ENCODE measurements at regions not wholly inside any gene's neighbourhood (a gene's known extent, or its start where the extent isn't known, plus 50 kb on each side); places are given as distances from the start of the nearest gene placed in this dataset.

GRCh38 chr14:53412819-53413675 lies 259.9 kb upstream of the DDHD1 start:
- intact Hi-C loops (cut with DNase I; ENCODE audit: low total_unique reads) = no loop called here
- Histone ChIP-seq H3K36me3 (ENCODE audit: low read depth, missing control alignments) (no peaks in the 10 kb centered on the region), H3K4me1 (no peaks in the 10 kb centered on the region), H3K4me3 (no peak overlapping the region), H3K27me3 (no peaks in the 10 kb centered on the region), H3K27ac (no peak overlapping the region), H3K9me3 (no peaks in the 10 kb centered on the region)
- TF ChIP-seq CTCF (IDR thresholded peaks at IDR 0.05) (no peak), POLR2A (IDR thresholded peaks at IDR 0.05) (no peak)
- DNase-seq = no peak
- WGBS, 2 donors = 87 to 95% methylated on average over 1 of the region's 1 CpG

DNA sequence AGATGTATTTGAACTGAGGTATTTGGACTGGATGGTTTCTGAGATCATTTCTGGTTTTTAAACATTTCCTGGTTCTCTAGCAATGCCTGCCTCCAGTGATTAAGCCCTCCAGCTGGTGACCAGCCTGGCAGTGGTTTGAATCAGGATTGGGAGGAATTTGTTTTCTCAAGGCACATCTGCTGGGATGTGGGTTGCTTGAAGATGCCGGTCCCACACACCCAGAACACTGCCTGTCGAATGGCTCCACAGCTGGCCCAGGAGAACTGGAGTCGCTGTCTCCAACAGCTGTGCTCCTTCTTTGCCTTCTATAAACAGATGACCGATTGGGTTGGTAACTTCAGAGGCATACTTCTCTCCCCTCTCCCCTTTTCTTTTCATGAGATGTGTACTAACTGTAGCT lies 258.0 kb upstream of the DDHD1 start:
- DNase-seq = no peak

DNA sequence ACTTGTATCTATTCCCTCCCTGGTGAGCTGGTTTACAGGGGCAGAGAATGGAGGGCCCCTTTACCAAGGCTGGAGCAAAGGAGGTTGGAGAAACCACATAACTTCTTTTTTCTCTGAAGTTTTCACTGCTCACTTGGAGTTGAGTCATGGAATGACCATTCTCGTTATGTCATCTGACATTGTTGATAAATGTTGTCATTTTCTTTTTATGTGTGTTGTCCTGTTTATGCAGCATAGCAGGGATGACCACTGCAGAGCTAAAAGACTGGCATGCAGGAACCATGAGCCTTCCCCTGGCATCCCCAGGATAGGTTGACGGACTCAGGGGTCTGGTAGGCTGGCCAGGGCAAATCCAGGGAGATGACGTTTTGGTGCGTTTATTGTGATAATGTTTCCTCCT lies 256.8 kb upstream of the DDHD1 start:
- DNase-seq = no peak
- TF ChIP-seq POLR2A (IDR thresholded peaks at IDR 0.05) (no peak), CTCF (IDR thresholded peaks at IDR 0.05) (no peak)
- intact Hi-C loops (cut with DNase I; ENCODE audit: low total_unique reads) = no loop called here

More for the DNA sequence above, 258.0 kb upstream of the DDHD1 start:
- 66% methylated on average over 4 of the region's 4 CpGs for WGBS, 2 donors
- Histone ChIP-seq H3K36me3 (ENCODE audit: low read depth, missing control alignments) (no peaks in the 10 kb centered on the region), H3K9me3 (no peaks in the 10 kb centered on the region), H3K27me3 (no peaks in the 10 kb centered on the region), H3K27ac (no peak overlapping the region), H3K4me1 (no peaks in the 10 kb centered on the region), H3K4me3 (no peak overlapping the region)
- TF ChIP-seq CTCF (IDR thresholded peaks at IDR 0.05) = no peak
- no peak for TF ChIP-seq POLR2A (IDR thresholded peaks at IDR 0.05)
- intact Hi-C loops (cut with DNase I; ENCODE audit: low total_unique reads) = no loop called here

DNA sequence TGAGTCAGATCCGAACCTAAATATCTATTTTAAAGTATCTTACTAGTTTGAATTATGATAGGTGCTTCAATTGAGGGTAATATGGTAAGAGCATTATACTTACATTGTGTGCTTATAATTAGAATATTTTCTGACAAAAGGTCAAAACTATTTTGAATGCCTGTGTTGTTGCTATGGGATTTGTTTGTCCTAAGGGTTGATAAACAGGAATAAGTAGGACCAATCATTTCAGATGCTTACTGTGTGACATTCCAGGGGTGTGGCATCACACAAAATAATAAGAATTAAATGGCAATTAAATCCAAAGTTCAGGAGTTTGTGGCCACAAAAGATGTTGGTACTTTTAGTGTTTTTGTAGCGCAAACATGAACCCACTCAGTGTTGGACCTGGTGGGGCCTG lies 256.2 kb upstream of the DDHD1 start:
- DNase-seq = no peak
- Histone ChIP-seq H3K27ac (no peak overlapping the region), H3K9me3 (no peaks in the 10 kb centered on the region), H3K4me1 (no peaks in the 10 kb centered on the region), H3K27me3 (no peaks in the 10 kb centered on the region), H3K36me3 (ENCODE audit: low read depth, missing control alignments) (no peaks in the 10 kb centered on the region), H3K4me3 (no peak overlapping the region)
- TF ChIP-seq POLR2A (IDR thresholded peaks at IDR 0.05) (no peak), CTCF (IDR thresholded peaks at IDR 0.05) (no peak)
- intact Hi-C loops (cut with DNase I; ENCODE audit: low total_unique reads) = no loop called here
- 86 to 95% methylated on average over 2 of the region's 2 CpGs for WGBS, 2 donors

More for the DNA sequence above, 256.8 kb upstream of the DDHD1 start:
- Histone ChIP-seq H3K9me3 (no peaks in the 10 kb centered on the region), H3K27ac (no peak overlapping the region), H3K36me3 (ENCODE audit: low read depth, missing control alignments) (no peaks in the 10 kb centered on the region), H3K4me3 (no peak overlapping the region), H3K27me3 (no peaks in the 10 kb centered on the region), H3K4me1 (no peaks in the 10 kb centered on the region)
- WGBS, 2 donors = 81 to 91% methylated on average over 4 of the region's 4 CpGs

Data from testis (tissue), 2 donors.